HG02610 (cell line): ENCODE measurements at regions not wholly inside any gene's neighbourhood (a gene's known extent, or its start where the extent isn't known, plus 50 kb on each side); places are given as distances from the start of the nearest gene placed in this dataset.
"Not testable (repeated sequence)": the region's sequence is repeated elsewhere in the genome, so short reads cannot be mapped to it uniquely, and the experiment has no call there.

Experiments
- ATAC-seq: cut with Tn5 transposase; IDR thresholded peaks from one replicate; pipeline ENCODE4 v1.9.1; 2021; ENCODE audit warnings: mild to moderate bottlenecking, moderate library complexity; ENCODE audit not compliant: unreplicated experiment

DNA sequence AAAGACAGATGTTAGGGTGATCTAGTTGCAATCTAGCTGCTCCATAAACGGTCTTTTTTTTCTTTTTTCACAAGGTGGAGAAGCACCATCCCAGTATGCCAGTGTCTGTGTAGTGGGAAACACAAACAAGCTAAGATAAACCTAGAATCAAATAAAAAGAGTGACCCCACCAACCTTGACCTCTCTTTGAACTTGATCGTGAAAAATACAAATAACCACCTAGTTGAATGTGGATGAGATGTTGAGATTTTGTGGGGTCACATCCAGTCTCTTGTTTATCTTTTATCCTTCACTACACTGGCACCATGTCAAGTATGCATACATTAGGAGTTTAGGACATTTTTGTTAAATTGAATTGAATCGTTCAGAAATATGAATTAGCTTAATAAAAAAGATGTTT, 194.6 kb upstream of the EYA4 start:
- no peak for ATAC-seq

DNA sequence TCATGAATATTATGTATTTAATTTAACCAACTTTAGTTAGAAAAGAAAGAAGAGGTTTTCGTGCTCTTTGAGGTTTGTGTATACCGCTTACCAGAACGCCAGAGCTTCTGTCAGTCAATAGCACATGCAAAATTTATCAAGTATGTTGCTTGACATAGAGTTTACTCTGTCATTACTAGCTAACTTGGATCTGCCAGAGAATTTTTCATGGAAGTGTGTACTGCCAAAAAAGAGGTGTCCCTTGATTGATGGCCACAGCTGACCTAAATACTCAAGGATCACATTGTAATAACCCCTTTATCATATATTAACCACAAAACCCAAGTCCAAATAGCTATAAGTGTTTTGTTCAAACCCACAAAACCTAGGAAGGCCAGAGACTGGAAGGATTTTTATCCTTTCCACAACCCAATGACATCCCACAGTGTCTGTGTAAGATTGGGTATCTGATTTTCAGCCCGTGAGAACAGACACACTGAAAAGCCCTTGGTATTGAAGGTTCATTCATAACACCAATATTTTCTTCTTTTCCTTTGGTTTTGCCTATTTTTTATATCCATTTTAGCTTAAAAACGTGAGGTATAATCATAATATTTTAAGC, 194.0 kb upstream of the EYA4 start:
- no peak for ATAC-seq

DNA sequence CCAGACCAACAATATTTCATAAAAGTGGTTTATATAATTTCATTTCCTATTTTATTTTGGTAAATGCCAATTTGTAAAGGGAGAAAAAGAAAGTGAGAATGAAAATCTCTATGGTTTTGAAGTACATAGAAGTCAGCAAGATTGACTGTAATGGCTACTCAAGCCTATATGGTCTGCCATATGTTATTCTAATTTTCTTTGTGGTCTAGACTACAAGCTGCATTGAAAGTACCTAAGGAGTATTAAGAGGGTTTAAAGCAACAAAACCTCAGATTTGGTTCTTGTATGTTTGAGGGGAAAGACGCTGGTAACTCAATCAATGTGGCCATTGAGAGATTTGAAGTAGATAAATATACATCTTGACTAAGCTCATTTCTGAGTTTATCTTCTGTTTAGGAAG, 193.5 kb upstream of the EYA4 start:
- no peak for ATAC-seq

- ATAC-seq: no peak
Observed at GRCh38 chr6:133051240-133051639, 189.9 kb upstream of the EYA4 start.

DNA sequence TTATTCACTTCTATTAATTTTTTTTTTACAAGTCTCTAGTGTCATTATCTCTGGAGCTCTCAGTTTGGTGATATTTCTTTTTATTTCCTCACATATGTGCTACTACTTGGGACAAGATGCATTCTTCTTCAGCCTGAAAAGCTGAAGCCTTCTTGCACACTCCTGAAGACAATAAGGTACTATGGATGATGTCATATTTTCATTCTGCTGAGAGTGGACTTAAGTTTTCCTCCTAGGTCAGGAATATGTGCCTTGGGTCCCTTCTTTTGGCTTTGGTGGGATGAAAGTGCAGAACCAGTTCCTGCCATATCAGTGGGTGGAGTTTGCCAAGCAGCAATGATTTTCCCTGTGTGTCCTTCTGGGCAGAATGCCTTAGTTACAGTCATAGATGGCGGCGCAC, 188.7 kb upstream of the EYA4 start:
- ATAC-seq: no peak

- no peak for ATAC-seq
Observed at GRCh38 chr6:133055441-133055966, 185.7 kb upstream of the EYA4 start.

DNA sequence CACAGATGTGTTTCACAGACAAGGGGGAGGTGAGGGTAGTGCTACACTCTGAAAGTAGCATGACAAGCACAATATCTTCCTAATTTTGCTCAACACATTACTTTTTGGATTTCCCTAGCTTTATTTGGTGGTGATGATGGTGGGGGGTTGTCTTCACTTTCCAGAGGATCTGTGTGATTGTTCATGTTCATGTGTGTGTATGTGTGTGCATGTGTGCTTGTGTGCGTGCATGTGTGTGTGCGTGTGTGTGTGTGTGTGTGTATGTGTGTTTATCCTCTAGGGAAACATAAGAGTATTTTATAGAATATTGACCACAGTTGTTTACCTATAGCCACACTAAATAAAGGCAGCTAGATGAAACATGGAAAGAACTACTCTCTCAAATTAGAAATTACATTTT, 183.8 kb upstream of the EYA4 start:
- no peak for ATAC-seq

DNA sequence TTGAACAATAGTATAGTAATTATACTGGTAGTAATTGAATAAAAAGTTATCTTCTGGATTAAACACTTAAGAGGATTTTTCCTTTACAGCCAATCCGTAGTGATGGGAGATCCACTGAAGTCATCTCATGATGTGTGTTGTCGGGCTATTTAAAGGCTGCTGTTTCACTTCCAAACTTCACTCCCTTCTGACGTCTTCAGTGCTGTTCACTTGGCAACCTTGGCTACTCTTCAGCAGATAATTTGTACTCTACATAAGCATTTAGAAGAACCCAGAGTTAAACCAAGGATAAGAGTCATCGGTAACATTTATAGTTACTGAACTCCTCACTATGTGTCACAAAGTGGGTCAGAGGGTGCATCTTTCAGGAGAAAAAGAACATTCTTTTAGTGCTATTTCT, 179.1 kb upstream of the EYA4 start:
- no peak for ATAC-seq

DNA sequence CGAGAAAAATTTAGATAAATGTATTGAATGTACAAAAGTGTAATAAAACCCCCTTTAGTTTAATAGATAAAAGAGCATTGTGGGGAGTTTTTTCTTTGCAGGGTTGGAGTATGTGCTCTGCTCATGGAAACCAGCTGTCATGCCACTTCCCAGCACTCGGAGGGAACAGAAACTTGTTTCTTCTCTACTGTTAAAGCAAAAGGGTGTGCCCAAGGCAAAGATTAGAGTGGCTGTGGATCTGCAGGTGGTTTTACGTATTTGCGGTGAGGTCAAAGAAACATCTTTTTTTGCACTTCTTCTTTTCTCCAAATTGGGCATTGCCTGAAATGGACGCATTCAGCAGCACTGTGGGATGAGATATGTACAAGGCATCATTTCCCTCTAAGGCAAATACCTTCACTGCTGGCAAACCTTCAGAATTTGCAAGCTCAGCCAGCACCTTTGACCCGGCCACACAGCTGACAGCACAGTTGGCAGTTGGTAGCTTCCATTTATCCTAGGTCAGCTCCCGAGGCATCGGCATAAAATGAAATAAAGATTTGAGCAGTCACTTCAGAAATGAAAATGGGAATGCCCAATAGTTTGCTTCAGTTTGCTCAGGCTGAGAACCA, 178.4 kb upstream of the EYA4 start:
- ATAC-seq: no peak

- ATAC-seq: no peak
Observed at GRCh38 chr6:133067960-133068359, 173.2 kb upstream of the EYA4 start.

GRCh38 chr6:133070410-133071043, 170.6 kb upstream of the EYA4 start:
- ATAC-seq: no peak

DNA sequence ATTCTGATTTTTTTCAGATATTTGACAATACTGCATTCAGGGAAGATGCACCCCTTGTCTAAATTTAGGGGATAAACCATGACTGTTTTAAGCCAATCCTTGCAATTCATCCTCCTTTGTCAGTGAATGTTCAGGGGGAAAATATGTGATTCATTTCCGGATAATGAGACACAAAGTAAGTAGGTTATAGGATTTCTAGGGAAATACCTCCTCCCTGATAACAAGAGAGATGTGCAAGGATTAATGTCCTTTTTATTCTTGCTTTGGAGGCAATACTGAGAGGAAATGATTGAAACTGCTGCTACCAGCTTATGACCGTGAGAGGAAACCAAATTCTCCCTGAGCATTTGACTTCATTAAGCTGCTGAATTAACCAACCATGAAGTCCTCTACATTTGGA, 161.3 kb upstream of the EYA4 start:
- ATAC-seq: no peak

DNA sequence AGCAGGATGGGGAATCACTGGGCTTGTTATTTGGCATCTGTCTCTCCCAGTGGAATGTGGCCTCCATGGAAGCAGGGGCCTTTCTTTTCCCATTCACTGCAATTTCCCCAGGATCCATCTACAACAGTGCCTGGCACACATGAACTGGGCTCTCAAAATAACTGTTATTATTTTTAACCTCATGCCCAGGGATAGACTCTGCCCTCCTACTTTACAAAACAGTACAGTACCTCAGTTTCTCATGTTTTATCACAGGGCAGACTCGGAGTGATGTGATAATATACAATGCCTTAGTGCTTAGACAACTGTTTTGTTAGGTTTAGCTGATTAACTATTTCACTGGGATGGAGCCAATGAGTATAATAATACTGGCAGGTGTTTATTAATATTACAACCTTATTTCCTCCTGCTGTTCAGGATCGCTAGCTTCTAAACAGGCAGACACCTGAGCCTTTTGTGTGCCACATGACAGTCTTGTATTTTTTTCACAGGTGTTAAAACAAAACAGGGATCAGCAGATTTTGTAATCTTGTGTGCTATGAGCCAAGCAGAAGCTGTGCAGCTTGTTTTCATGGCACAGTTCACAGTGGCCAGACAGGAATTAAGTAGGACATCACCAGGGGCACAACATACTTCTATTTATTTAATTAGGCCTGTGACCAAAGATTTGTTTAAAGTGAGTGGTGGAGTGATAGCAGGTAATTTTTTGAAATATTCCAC, 157.7 kb upstream of the EYA4 start:
- ATAC-seq: no peak

GRCh38 chr6:133085471-133085870, 155.7 kb upstream of the EYA4 start:
- ATAC-seq: no peak

- no peak for ATAC-seq
Observed at GRCh38 chr6:133085896-133086295, 155.3 kb upstream of the EYA4 start.

GRCh38 chr6:133088931-133089695, 152.0 kb upstream of the EYA4 start:
- ATAC-seq: no peak

DNA sequence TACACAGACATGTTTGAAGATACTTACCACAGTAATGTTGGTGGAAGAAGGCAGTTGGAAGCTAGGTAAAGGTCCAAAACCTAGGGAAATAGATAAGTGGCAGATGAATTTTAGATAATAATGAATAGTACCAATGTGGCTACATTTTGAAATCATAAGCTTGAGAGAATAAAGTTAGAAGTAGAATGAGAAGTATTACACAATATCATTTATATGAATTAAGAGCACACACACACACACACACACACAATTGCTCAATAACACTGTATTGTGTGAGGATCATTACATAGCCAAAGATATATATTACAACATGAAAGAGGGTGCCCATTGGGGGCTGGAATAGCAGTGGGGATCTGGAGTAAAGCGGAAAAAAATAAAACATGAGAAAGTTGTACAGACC, 149.0 kb upstream of the EYA4 start:
- no peak for ATAC-seq

DNA sequence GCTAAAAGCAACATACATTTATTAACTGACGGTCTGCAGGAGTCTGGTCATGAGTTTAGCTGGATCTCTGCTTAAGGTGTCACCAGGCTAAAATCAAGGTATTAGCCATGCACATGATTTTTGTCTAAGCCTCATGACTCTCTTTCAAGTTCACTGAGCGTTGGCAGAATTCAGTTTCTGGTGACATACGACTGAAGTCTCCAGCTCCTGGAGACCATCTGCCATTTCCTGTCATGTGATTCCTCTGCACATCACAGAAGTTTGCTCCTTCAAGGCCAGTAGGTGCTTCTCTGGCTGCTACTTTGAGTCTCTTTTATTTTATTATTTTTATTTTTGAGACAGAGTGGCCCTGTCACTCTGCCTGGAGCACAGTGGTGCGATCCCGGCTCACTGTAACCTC, 148.4 kb upstream of the EYA4 start:
- ATAC-seq: no peak

GRCh38 chr6:133093211-133093610, 147.9 kb upstream of the EYA4 start:
- not testable (repeated sequence) for ATAC-seq

DNA sequence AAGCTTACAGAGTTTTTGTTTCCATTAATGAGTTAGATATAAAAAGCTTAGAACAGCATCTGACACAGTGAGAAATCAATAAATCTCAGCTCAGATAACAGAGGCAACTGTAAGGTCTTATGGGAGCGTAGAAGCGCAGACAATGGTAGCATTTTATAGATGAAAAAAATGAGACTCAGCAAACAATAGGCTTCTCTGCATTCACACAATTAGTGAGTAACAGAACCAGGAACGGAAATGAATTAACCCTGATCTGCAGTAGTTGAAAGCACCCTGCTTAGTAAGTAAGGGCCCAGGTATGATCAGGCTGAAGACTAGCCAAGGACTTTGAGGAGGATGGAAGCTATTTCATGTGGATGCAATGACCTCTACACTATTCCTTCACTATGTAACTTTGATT, 147.2 kb upstream of the EYA4 start:
- ATAC-seq: no peak

GRCh38 chr6:133097208-133097607, 143.9 kb upstream of the EYA4 start:
- no peak for ATAC-seq
